ENCODE measurements at regions not wholly inside any gene's neighbourhood (a gene's known extent, or its start where the extent isn't known, plus 50 kb on each side); places are given as distances from the start of the nearest gene placed in this dataset.

DNA sequence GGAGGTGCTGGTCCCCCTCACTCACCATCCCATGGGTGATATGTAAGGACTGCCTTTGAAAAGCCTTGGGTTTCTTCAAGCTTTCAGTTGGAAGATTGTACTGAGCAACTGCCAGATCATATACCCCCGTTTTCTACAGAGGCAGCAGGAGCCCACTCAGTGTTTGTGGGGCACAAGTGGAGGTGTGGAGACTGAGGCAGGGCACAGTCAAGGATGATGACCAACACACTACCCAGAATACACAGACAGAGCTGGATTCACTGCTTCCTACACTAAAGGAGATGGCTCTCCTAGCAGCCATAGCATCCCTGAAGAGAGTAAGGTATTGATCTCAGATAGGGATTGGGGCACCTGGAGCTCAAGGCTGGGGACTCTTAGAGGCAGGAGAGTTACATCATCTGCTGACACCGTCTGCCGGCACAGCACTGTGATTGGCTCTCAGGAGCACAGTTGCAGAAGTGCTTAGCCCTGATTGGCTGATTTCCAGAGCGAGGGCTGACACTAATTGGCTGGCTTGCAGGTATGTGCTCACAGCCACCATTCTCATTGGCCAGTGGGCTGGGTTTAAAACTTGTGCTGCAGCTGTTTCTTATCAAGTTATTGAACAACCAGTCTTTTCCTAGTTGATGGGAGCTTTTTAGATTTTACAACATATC lies 77.9 kb upstream of the PFKP start:
- TF ChIP-seq, protein P1, sequence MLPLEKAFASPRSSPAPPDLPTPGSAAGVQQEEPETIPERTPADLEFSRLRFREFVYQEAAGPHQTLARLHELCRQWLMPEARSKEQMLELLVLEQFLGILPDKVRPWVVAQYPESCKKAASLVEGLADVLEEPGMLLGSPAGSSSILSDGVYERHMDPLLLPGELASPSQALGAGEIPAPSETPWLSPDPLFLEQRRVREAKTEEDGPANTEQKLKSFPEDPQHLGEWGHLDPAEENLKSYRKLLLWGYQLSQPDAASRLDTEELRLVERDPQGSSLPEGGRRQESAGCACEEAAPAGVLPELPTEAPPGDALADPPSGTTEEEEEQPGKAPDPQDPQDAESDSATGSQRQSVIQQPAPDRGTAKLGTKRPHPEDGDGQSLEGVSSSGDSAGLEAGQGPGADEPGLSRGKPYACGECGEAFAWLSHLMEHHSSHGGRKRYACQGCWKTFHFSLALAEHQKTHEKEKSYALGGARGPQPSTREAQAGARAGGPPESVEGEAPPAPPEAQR (CRISPR knock-in tag; IDR thresholded peaks at IDR 0.05): no peak
- TF ChIP-seq NFATC4 (CRISPR knock-in tag; IDR thresholded peaks at IDR 0.05): no peak
- TF ChIP-seq, protein P2, sequence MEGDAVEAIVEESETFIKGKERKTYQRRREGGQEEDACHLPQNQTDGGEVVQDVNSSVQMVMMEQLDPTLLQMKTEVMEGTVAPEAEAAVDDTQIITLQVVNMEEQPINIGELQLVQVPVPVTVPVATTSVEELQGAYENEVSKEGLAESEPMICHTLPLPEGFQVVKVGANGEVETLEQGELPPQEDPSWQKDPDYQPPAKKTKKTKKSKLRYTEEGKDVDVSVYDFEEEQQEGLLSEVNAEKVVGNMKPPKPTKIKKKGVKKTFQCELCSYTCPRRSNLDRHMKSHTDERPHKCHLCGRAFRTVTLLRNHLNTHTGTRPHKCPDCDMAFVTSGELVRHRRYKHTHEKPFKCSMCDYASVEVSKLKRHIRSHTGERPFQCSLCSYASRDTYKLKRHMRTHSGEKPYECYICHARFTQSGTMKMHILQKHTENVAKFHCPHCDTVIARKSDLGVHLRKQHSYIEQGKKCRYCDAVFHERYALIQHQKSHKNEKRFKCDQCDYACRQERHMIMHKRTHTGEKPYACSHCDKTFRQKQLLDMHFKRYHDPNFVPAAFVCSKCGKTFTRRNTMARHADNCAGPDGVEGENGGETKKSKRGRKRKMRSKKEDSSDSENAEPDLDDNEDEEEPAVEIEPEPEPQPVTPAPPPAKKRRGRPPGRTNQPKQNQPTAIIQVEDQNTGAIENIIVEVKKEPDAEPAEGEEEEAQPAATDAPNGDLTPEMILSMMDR (IDR thresholded peaks at IDR 0.05): no peak
- TF ChIP-seq, protein P3, sequence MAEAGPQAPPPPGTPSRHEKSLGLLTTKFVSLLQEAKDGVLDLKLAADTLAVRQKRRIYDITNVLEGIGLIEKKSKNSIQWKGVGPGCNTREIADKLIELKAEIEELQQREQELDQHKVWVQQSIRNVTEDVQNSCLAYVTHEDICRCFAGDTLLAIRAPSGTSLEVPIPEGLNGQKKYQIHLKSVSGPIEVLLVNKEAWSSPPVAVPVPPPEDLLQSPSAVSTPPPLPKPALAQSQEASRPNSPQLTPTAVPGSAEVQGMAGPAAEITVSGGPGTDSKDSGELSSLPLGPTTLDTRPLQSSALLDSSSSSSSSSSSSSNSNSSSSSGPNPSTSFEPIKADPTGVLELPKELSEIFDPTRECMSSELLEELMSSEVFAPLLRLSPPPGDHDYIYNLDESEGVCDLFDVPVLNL (CRISPR knock-in tag; IDR thresholded peaks at IDR 0.05; ENCODE audit: borderline replicate concordance, low read depth): no peak
- TF ChIP-seq ELF4 (CRISPR knock-in tag; IDR thresholded peaks at IDR 0.05; ENCODE audit: low read depth): no peak
- TF ChIP-seq, protein P4, sequence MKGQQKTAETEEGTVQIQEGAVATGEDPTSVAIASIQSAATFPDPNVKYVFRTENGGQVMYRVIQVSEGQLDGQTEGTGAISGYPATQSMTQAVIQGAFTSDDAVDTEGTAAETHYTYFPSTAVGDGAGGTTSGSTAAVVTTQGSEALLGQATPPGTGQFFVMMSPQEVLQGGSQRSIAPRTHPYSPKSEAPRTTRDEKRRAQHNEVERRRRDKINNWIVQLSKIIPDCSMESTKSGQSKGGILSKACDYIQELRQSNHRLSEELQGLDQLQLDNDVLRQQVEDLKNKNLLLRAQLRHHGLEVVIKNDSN (CRISPR knock-in tag; IDR thresholded peaks at IDR 0.05): no peak
- TF ChIP-seq GTF2I (CRISPR knock-in tag; conservative IDR thresholded peaks at IDR 0.05): no peak
- no peak for TF ChIP-seq SMAD3 (CRISPR knock-in tag; IDR thresholded peaks at IDR 0.05; ENCODE audit: borderline replicate concordance)
- no peak for TF ChIP-seq MXD4 (CRISPR knock-in tag; IDR thresholded peaks at IDR 0.05; ENCODE audit: borderline replicate concordance)
- TF ChIP-seq SP1 (CRISPR knock-in tag; conservative IDR thresholded peaks at IDR 0.05): no peak
- no peak for TF ChIP-seq RORB (CRISPR knock-in tag; IDR thresholded peaks at IDR 0.05)
- TF ChIP-seq, protein P5, sequence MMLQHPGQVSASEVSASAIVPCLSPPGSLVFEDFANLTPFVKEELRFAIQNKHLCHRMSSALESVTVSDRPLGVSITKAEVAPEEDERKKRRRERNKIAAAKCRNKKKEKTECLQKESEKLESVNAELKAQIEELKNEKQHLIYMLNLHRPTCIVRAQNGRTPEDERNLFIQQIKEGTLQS (CRISPR knock-in tag; conservative IDR thresholded peaks at IDR 0.05): no peak
- no peak for TF ChIP-seq TEAD1 (CRISPR knock-in tag; IDR thresholded peaks at IDR 0.05)
- TF ChIP-seq, protein P6, sequence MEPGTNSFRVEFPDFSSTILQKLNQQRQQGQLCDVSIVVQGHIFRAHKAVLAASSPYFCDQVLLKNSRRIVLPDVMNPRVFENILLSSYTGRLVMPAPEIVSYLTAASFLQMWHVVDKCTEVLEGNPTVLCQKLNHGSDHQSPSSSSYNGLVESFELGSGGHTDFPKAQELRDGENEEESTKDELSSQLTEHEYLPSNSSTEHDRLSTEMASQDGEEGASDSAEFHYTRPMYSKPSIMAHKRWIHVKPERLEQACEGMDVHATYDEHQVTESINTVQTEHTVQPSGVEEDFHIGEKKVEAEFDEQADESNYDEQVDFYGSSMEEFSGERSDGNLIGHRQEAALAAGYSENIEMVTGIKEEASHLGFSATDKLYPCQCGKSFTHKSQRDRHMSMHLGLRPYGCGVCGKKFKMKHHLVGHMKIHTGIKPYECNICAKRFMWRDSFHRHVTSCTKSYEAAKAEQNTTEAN (CRISPR knock-in tag; IDR thresholded peaks at IDR 0.05): no peak
